Liver (tissue), 3 donors: ENCODE measurements at regions not wholly inside any gene's neighbourhood (a gene's known extent, or its start where the extent isn't known, plus 50 kb on each side); places are given as distances from the start of the nearest gene placed in this dataset.

Experiments
- ATF3 ChIP-seq: IDR thresholded peaks from 2 replicates; pipeline ENCODE4 v1.6.1; 2016; ENCODE audit warnings: antibody characterized with exemption
- EGR1 ChIP-seq, 2 donors: IDR thresholded peaks; 2 replicates each; pipeline ENCODE4 v1.6.1; 2016 to 2018; ENCODE audit warnings: antibody characterized with exemption in 2 of 2, low read depth in 2 of 2
- GABPA ChIP-seq, 2 donors: IDR thresholded peaks in 1 of 2; conservative IDR thresholded peaks in 1 of 2; 2 replicates each; pipeline ENCODE4 v1.6.1; 2016; ENCODE audit warnings: antibody characterized with exemption in 2 of 2, mild to moderate bottlenecking in 1 of 2, moderate library complexity in 1 of 2
- HNF4A ChIP-seq, 2 donors: conservative IDR thresholded peaks; 2 replicates each; pipeline ENCODE4 v1.6.1; 2016; ENCODE audit warnings: antibody characterized with exemption in 2 of 2, mild to moderate bottlenecking in 2 of 2
- RAD21 ChIP-seq, 2 donors: IDR thresholded peaks; 2 replicates each; pipeline ENCODE4 v1.6.1; 2016; ENCODE audit warnings: antibody characterized with exemption in 2 of 2, mild to moderate bottlenecking in 2 of 2
- REST ChIP-seq: IDR thresholded peaks from 2 replicates; pipeline ENCODE4 v1.6.1; 2016; ENCODE audit warnings: antibody characterized with exemption, mild to moderate bottlenecking
- RXRA ChIP-seq, 2 donors: IDR thresholded peaks; 2 replicates each; pipeline ENCODE4 v1.6.1; 2017 to 2018; ENCODE audit warnings: antibody characterized with exemption in 2 of 2, mild to moderate bottlenecking in 1 of 2
- TAF1 ChIP-seq: conservative IDR thresholded peaks from 2 replicates; pipeline ENCODE4 v1.6.1; 2016; ENCODE audit warnings: antibody characterized with exemption, mild to moderate bottlenecking
- YY1 ChIP-seq: IDR thresholded peaks from 2 replicates; pipeline ENCODE4 v1.6.1; 2016; ENCODE audit warnings: antibody characterized with exemption, mild to moderate bottlenecking
- TF ChIP-seq, protein P1 (sequence below): fragments of 150-350 bp; IDR thresholded peaks from 2 replicates; pipeline ENCODE4 v1.5.1; 2017; ENCODE audit warnings: improper control_type of control experiment, low read depth, low read length; ENCODE audit not compliant: missing input control
- TF ChIP-seq, protein P2 (sequence below): IDR thresholded peaks from 2 replicates; pipeline ENCODE4 v1.6.1; 2016; ENCODE audit warnings: antibody characterized with exemption
- TF ChIP-seq, protein P3 (sequence below): IDR thresholded peaks from 2 replicates; pipeline ENCODE4 v1.6.1; 2016; ENCODE audit warnings: antibody characterized with exemption
- donor health status: healthy.
- donor health status: healthy.

GRCh38 chrX:21289232-21289631, 85.0 kb upstream of the CNKSR2 start:
- TF ChIP-seq REST (no peak), YY1 (no peak), GABPA (IDR thresholded peaks at IDR 0.05 in 1 of 2, conservative IDR thresholded peaks at IDR 0.05 in 1 of 2) (no peak), RAD21 (IDR thresholded peaks at IDR 0.05) (no peak), ATF3 (no peak), RXRA (IDR thresholded peaks at IDR 0.05) (no peak), HNF4A (conservative IDR thresholded peaks at IDR 0.05) (no peak), EGR1 (IDR thresholded peaks at IDR 0.05; ENCODE audit: low read depth in 2 of 2) (no peak), TAF1 (no peak)
- TF ChIP-seq, protein P1, sequence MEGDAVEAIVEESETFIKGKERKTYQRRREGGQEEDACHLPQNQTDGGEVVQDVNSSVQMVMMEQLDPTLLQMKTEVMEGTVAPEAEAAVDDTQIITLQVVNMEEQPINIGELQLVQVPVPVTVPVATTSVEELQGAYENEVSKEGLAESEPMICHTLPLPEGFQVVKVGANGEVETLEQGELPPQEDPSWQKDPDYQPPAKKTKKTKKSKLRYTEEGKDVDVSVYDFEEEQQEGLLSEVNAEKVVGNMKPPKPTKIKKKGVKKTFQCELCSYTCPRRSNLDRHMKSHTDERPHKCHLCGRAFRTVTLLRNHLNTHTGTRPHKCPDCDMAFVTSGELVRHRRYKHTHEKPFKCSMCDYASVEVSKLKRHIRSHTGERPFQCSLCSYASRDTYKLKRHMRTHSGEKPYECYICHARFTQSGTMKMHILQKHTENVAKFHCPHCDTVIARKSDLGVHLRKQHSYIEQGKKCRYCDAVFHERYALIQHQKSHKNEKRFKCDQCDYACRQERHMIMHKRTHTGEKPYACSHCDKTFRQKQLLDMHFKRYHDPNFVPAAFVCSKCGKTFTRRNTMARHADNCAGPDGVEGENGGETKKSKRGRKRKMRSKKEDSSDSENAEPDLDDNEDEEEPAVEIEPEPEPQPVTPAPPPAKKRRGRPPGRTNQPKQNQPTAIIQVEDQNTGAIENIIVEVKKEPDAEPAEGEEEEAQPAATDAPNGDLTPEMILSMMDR = no peak
- TF ChIP-seq, protein P2, sequence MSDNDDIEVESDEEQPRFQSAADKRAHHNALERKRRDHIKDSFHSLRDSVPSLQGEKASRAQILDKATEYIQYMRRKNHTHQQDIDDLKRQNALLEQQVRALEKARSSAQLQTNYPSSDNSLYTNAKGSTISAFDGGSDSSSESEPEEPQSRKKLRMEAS = no peak
- TF ChIP-seq, protein P3, sequence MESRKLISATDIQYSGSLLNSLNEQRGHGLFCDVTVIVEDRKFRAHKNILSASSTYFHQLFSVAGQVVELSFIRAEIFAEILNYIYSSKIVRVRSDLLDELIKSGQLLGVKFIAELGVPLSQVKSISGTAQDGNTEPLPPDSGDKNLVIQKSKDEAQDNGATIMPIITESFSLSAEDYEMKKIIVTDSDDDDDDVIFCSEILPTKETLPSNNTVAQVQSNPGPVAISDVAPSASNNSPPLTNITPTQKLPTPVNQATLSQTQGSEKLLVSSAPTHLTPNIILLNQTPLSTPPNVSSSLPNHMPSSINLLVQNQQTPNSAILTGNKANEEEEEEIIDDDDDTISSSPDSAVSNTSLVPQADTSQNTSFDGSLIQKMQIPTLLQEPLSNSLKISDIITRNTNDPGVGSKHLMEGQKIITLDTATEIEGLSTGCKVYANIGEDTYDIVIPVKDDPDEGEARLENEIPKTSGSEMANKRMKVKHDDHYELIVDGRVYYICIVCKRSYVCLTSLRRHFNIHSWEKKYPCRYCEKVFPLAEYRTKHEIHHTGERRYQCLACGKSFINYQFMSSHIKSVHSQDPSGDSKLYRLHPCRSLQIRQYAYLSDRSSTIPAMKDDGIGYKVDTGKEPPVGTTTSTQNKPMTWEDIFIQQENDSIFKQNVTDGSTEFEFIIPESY = no peak
